OCI-LY1 (cell line): ENCODE measurements at regions not wholly inside any gene's neighbourhood (a gene's known extent, or its start where the extent isn't known, plus 50 kb on each side); places are given as distances from the start of the nearest gene placed in this dataset.

Experiments
- EZH2 ChIP-seq: fragments of 200-600 bp; sonication (generic), shearing (Covaris generic); IDR thresholded peaks from 2 replicates; pipeline ENCODE4 v1.8.0; 2017; ENCODE audit warnings: borderline replicate concordance, mixed run types, mild to moderate bottlenecking, antibody characterized with exemption, low read length, moderate library complexity, mixed read lengths
- TF ChIP-seq, protein P1 (sequence below): fragments of 200-600 bp; sonication (generic), shearing (Covaris generic); IDR thresholded peaks from 2 replicates; pipeline ENCODE4 v1.5.1; 2017; ENCODE audit warnings: mild to moderate bottlenecking, antibody characterized with exemption, low read length, moderate library complexity, mixed read lengths

DNA sequence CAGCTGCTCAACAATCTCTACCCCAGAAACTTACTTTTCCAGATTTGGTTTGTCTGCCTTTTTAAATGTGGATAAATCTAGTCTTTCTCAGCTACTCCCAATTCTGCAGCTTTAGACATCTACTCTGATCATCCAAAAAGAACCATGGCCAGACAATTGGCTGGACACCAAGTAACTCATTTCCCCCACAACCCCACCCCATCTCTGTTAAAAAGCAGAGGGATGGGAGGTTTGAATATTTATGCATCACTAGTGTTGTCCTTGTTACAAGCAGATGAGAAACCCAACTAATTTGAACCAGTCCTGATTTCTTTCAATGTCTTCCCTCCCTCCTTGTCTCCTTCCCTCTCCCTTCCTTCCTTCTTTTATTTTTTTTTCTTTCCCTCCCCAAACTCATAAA lies 391.9 kb downstream of the GALC start:
- TF ChIP-seq, protein P1, sequence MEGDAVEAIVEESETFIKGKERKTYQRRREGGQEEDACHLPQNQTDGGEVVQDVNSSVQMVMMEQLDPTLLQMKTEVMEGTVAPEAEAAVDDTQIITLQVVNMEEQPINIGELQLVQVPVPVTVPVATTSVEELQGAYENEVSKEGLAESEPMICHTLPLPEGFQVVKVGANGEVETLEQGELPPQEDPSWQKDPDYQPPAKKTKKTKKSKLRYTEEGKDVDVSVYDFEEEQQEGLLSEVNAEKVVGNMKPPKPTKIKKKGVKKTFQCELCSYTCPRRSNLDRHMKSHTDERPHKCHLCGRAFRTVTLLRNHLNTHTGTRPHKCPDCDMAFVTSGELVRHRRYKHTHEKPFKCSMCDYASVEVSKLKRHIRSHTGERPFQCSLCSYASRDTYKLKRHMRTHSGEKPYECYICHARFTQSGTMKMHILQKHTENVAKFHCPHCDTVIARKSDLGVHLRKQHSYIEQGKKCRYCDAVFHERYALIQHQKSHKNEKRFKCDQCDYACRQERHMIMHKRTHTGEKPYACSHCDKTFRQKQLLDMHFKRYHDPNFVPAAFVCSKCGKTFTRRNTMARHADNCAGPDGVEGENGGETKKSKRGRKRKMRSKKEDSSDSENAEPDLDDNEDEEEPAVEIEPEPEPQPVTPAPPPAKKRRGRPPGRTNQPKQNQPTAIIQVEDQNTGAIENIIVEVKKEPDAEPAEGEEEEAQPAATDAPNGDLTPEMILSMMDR = no peak
- TF ChIP-seq EZH2 = no peak
